Activated naive CD4-positive, alpha-beta T cell treated with anti-CD3 and anti-CD28 coated beads, Interleukin-2, amount 50 U/mL, for 24 hours (primary cell): ENCODE measurements at regions not wholly inside any gene's neighbourhood (a gene's known extent, or its start where the extent isn't known, plus 50 kb on each side); places are given as distances from the start of the nearest gene placed in this dataset.

ENCODE experiments used
- H3K27ac Mint-ChIP-seq: one replicate; pipeline ENCODE4 v1.8.0; 2021; ENCODE audit warnings: mild to moderate bottlenecking, mixed read lengths
- H3K27me3 Mint-ChIP-seq: one replicate; pipeline ENCODE4 v1.8.0; 2021; ENCODE audit warnings: mixed read lengths
- H3K36me3 Mint-ChIP-seq: one replicate; pipeline ENCODE4 v1.8.0; 2021; ENCODE audit warnings: mixed read lengths
- H3K4me1 Mint-ChIP-seq: one replicate; pipeline ENCODE4 v1.8.0; 2021; ENCODE audit warnings: mixed read lengths
- H3K4me3 Mint-ChIP-seq: one replicate; pipeline ENCODE4 v1.8.0; 2021; ENCODE audit warnings: mild to moderate bottlenecking, mixed read lengths
- H3K9me3 Mint-ChIP-seq: one replicate; pipeline ENCODE4 v1.8.0; 2021; ENCODE audit warnings: mixed read lengths

DNA sequence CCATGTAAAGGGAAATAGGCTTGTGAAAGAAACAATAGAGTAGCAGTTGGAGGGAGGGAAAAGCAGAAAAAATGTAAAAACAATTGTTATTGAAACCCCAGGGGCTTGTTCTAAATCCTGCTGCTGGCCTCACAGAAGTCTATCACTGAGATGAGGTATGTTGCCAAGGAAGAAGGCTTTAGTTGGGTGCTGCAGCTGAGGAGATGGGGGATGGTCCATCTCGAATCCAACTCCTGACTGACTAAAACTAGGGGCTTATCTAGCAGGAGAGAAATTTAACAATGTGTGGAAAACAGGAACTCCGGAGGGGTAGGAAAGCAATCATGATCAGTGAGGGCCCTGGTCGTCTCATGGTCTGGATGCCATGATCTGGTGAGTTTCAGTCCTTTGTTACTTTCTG, 225.0 kb upstream of the EXOC2 start:
- Mint-ChIP-seq H3K4me3 (no peak overlapping the region), H3K27me3 (peaks cover 10% of the 10 kb centered on the region), H3K9me3 (peaks cover 18% of the 10 kb centered on the region), H3K36me3 (peaks cover 4% of the 10 kb centered on the region), H3K27ac (no peak overlapping the region), H3K4me1 (no peaks in the 10 kb centered on the region)

DNA sequence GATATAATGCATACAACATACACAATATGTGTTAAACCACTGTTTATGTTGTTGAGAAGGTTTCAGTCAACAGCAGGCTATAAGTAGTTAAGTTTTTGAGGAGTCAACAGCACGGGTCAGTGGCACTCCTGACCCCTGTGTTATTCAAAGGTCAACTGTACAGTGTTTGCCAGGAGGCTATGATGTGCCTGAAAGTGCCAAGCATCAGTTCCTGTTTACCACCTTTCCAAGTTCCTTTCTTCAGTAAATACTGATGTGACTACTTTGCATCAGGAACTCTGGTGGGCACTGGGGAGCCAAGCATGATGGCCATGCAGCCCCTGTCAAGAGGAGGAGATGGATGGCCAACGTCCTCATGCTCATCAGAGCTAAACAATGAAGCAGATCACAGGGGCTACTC, 224.4 kb upstream of the EXOC2 start:
- H3K27me3 Mint-ChIP-seq, result peaks cover 7% of the 10 kb centered on the region
- peaks cover 4% of the 10 kb centered on the region for H3K36me3 Mint-ChIP-seq
- H3K9me3 Mint-ChIP-seq, result peaks cover 18% of the 10 kb centered on the region
- H3K4me1 Mint-ChIP-seq, result no peaks in the 10 kb centered on the region
- no peak overlapping the region for H3K27ac Mint-ChIP-seq
- no peak overlapping the region for H3K4me3 Mint-ChIP-seq

GRCh38 chr6:916131-916530, 223.2 kb upstream of the EXOC2 start:
- no peak overlapping the region for H3K27ac Mint-ChIP-seq
- peaks cover 2% of the 10 kb centered on the region for H3K36me3 Mint-ChIP-seq
- H3K4me1 Mint-ChIP-seq, result no peaks in the 10 kb centered on the region
- H3K9me3 Mint-ChIP-seq, result peaks cover 18% of the 10 kb centered on the region
- H3K4me3 Mint-ChIP-seq, result no peak overlapping the region
- H3K27me3 Mint-ChIP-seq, result peaks cover 7% of the 10 kb centered on the region

DNA sequence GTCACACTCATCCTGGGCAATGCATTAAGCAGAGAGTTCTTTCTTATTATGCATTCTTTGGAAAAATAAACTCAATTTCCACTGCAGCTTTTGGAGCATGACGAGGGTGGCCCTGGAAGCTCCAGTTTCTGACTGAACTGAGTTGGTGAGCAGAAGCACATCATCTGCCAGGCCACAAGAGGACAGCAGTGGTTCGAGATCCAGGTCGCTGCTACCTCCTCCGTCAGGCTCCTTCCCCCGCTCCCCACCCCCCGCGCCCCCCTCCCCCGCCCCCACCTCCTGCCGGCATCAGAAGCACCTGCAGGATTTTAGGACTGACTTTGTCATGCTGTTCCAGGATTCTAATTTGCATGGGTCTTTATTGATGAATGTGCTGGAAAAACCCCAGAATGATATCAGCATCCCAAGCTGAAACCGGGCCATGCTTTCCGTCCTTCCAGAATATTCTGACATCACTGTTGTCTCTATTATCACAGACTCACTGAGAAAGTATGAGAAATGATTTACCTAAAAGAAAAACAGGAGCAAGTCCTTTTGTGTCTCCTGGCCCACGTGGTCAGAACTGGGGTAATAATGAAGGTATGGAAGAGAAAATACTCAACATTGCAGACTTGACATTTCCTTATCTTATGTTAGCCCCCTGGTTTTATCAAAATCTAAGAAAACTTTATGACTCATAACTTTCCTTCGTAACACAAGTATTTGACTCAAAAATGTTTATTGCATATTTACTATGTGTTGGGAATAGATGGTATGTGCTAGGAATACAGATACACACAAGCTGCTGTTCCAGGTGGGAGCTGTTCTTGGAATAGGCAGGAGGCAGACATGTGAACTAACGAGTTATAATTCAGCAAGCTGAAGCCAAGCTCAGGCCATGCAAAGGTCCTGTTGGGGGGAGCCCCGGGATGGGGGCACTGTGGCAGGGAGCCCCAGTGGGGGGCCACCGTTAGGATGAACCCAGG, 220.2 kb upstream of the EXOC2 start:
- Mint-ChIP-seq H3K36me3 (no peaks in the 10 kb centered on the region), H3K4me3 (no peak overlapping the region), H3K27me3 (peaks cover 7% of the 10 kb centered on the region), H3K27ac (no peak overlapping the region), H3K9me3 (peaks cover 14% of the 10 kb centered on the region), H3K4me1 (no peaks in the 10 kb centered on the region)

DNA sequence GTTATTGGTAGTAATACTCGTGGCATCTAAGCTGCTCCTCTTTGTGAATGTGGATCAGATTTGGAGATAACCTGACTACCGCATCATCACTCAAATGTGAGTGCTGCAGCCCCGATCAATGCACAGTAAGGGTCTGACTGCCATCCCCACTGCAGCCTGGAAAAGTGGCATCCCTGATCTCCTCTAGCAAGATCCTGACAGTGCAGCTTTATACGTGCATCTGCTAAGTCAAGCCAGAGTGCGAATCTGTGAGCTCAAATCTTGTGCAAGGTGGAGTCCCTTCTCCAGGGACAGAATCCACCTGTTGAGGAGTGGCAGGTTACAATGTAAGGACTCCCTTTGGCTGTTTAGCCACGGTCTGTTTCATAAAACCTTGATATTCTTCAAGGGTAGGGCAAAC, 215.0 kb upstream of the EXOC2 start:
- no peaks in the 10 kb centered on the region for H3K4me1 Mint-ChIP-seq
- no peaks in the 10 kb centered on the region for H3K9me3 Mint-ChIP-seq
- no peak overlapping the region for H3K4me3 Mint-ChIP-seq
- no peak overlapping the region for H3K27ac Mint-ChIP-seq
- no peaks in the 10 kb centered on the region for H3K27me3 Mint-ChIP-seq
- H3K36me3 Mint-ChIP-seq, result no peaks in the 10 kb centered on the region

GRCh38 chr6:906920-907319, 214.0 kb upstream of the EXOC2 start:
- Mint-ChIP-seq H3K4me3 (no peak overlapping the region), H3K36me3 (no peaks in the 10 kb centered on the region), H3K27ac (no peak overlapping the region), H3K27me3 (no peaks in the 10 kb centered on the region), H3K9me3 (no peaks in the 10 kb centered on the region), H3K4me1 (no peaks in the 10 kb centered on the region)

DNA sequence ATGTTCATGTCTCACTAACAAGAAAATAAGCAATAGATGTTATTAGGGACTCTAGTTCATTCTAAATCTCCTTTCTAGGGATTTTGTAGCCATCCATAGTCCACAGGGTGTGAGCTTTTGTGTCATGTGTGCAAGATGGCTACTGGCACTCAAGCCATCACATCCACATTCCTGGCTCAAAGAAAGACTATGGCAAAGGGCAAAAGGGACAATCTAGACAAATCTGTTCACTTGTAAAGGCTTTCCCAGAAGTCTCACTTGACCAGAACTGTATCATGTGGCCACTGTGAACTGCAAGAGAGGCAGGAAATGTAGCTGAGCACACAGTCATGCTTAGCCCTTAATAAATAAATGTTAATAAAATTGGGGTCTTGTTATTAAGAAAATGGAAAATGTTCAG, 212.6 kb upstream of the EXOC2 start:
- H3K36me3 Mint-ChIP-seq, result no peaks in the 10 kb centered on the region
- peaks cover 1% of the 10 kb centered on the region for H3K27me3 Mint-ChIP-seq
- no peak overlapping the region for H3K4me3 Mint-ChIP-seq
- H3K9me3 Mint-ChIP-seq, result no peaks in the 10 kb centered on the region
- no peak overlapping the region for H3K27ac Mint-ChIP-seq
- no peaks in the 10 kb centered on the region for H3K4me1 Mint-ChIP-seq

- H3K27ac Mint-ChIP-seq, result no peak overlapping the region
Measured at GRCh38 chr6:904994-905393, 212.1 kb upstream of the EXOC2 start.

DNA sequence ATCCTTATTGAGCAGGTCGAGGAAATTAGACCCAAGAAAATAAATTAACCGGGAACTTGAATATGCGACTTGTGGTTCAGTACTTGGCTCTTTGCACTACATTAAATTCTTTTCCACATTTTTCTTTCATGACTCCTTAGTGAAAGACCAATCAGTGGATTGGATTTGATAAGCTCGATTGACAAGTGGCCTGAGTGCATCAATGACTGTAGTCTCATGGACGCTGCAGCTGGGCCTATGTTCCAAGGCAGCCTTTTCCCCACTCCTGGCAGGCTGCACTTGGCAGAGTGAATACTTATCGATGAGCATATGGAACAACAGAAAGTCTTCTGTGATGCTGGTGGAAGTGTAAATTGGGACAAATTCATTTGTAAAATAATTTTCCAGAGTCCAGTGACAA, 210.8 kb upstream of the EXOC2 start:
- Mint-ChIP-seq H3K9me3 (no peaks in the 10 kb centered on the region), H3K4me3 (no peak overlapping the region), H3K27ac (no peak overlapping the region), H3K36me3 (no peaks in the 10 kb centered on the region), H3K27me3 (peaks cover 4% of the 10 kb centered on the region), H3K4me1 (no peaks in the 10 kb centered on the region)

More at GRCh38 chr6:904994-905393, 212.1 kb upstream of the EXOC2 start:
- Mint-ChIP-seq H3K36me3 (no peaks in the 10 kb centered on the region), H3K4me3 (no peak overlapping the region), H3K27me3 (peaks cover 4% of the 10 kb centered on the region), H3K4me1 (no peaks in the 10 kb centered on the region), H3K9me3 (no peaks in the 10 kb centered on the region)

DNA sequence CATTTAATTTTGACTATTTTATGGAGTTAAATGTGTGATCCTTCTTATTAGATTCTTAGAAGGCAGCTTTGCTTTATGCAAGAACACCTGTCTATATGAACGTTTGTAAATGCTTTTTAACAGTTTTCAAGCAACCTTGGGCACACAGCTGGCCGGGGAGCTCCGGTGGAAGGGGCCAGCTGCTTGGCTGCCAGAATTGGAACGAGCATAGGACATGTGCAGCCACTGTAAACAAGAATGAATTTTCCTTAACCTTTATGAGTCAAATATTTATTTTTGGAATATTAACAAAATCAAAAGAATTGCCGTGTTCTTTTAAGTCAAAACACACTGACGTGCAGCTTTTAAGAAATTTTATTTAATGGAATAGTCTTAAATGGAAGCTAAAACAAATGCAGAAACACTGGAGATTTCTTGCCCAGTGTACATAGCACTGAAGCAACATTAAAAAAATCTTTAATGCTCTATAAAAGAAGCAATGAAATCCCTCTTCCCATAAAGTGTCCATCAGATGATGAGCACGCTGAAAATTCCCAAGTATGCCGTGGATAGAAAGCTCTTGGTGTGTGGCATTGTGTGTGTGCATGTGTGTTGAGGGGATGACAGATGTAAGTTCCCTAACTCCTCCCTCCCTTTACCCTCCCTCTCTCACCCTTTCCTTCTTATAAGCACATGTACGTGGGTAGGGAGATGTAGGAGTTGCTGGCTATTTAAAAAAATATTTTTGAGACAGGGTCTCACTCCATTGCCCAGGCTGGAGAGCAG, 208.9 kb upstream of the EXOC2 start:
- Mint-ChIP-seq H3K9me3 (no peaks in the 10 kb centered on the region), H3K27me3 (peaks cover 14% of the 10 kb centered on the region), H3K36me3 (no peaks in the 10 kb centered on the region), H3K27ac (no peak overlapping the region), H3K4me1 (no peaks in the 10 kb centered on the region), H3K4me3 (no peak overlapping the region)

DNA sequence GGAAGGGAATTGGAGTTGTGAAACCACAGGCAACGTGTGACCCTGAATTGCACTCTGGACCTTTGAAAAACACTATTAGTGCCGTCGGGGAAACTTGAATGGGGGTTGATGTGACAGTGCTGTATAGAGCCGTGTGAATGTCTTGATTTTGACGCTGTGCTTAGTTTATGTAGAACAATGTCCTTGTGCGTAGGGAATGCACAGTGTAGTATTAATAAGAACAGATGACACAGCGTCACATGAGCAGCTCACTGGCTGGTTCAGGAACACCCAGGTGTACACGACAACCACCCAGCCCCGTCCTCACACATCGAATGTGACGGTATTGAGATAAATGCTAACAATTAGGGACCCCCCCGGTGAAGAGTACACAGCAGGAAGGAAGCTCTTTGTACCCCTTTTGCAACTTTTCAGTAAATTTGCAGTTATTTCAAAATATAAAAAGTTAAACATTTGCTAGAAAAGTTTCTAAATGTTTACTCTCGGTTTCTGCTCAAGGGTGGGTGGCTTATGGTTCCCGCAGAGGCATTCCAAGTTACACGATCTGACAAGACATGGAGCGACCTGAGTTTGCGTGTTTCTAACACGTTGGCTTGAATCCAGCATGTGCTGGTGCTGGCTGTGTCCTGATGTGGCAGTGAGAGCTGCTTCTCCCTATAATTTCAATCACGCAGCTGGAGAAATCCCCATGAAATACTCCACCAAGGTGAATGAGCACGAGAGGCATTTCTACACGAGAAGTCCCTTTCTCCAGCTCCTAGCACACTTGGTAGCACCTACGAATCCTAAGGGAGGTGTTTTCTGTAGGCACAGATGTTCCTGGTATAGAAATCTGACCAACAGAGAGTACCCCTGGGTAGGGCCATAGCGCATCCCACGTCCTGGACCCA, 208.0 kb upstream of the EXOC2 start:
- Mint-ChIP-seq H3K4me3 (no peak overlapping the region), H3K27me3 (peaks cover 19% of the 10 kb centered on the region), H3K4me1 (no peaks in the 10 kb centered on the region), H3K9me3 (no peaks in the 10 kb centered on the region), H3K36me3 (no peaks in the 10 kb centered on the region), H3K27ac (no peak overlapping the region)

GRCh38 chr6:897528-898207, 204.7 kb upstream of the EXOC2 start:
- H3K4me3 Mint-ChIP-seq, result no peak overlapping the region
- H3K27ac Mint-ChIP-seq, result no peak overlapping the region
- H3K9me3 Mint-ChIP-seq, result no peaks in the 10 kb centered on the region
- peaks cover 19% of the 10 kb centered on the region for H3K27me3 Mint-ChIP-seq
- H3K36me3 Mint-ChIP-seq, result no peaks in the 10 kb centered on the region
- H3K4me1 Mint-ChIP-seq, result no peaks in the 10 kb centered on the region

DNA sequence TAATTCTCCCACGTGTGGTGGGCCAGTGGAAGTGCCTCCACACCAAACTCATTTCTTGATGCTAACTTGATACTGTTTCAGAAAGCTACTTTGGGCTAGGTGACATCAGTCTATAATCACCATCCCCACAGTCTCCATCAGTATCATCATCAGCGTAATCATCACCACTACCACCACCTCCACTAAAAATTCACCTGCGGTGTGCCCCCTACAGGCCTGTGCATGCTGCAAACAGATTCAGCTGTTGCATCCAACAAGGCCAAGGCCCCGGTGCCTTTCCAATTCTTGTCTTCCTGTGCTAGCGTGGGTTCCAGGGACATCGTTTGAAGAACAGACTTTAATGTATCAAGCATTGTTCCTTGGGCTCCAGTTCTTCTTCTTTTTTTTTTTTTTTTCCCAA, 201.3 kb upstream of the EXOC2 start:
- Mint-ChIP-seq H3K4me3 (no peak overlapping the region), H3K4me1 (no peaks in the 10 kb centered on the region), H3K27ac (no peak overlapping the region), H3K27me3 (peaks cover 15% of the 10 kb centered on the region), H3K36me3 (no peaks in the 10 kb centered on the region), H3K9me3 (no peaks in the 10 kb centered on the region)

- no peaks in the 10 kb centered on the region for H3K36me3 Mint-ChIP-seq
- no peak overlapping the region for H3K4me3 Mint-ChIP-seq
- H3K4me1 Mint-ChIP-seq, result no peaks in the 10 kb centered on the region
- H3K27ac Mint-ChIP-seq, result no peak overlapping the region
- no peaks in the 10 kb centered on the region for H3K9me3 Mint-ChIP-seq
- H3K27me3 Mint-ChIP-seq, result no peaks in the 10 kb centered on the region
Measured at GRCh38 chr6:890995-891394, 198.1 kb upstream of the EXOC2 start.

DNA sequence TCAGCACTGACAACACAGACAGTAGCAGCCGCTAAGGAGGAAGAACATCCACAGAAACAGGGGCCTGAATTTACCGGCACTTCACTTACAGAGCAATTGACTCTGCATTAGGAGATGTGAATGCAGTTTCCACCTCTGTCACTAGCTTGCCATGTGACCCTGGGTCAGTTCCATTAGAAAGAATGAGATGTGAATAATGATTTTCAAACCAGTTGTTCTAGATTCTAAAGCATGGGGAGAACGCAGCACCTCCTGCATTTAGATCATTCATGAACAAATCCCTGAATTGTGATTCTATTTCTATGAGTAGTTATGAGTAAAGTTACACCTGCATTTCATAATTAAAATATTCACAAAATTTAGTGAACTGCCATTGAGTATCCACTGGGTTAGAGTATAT, 197.3 kb upstream of the EXOC2 start:
- no peak overlapping the region for H3K4me3 Mint-ChIP-seq
- H3K36me3 Mint-ChIP-seq, result no peaks in the 10 kb centered on the region
- H3K27me3 Mint-ChIP-seq, result no peaks in the 10 kb centered on the region

More for the DNA sequence above, 197.3 kb upstream of the EXOC2 start:
- H3K4me1 Mint-ChIP-seq, result peaks cover 3% of the 10 kb centered on the region
- H3K27ac Mint-ChIP-seq, result no peak overlapping the region
- no peaks in the 10 kb centered on the region for H3K9me3 Mint-ChIP-seq
